ENCODE measurements at regions not wholly inside any gene's neighbourhood (a gene's known extent, or its start where the extent isn't known, plus 50 kb on each side); places are given as distances from the start of the nearest gene placed in this dataset.
A peak's percentile ranks its signal among the peaks of the same experiment; 100 is the strongest.
"Not testable (repeated sequence)": the region's sequence is repeated elsewhere in the genome, so short reads cannot be mapped to it uniquely, and the experiment has no call there.

DNA sequence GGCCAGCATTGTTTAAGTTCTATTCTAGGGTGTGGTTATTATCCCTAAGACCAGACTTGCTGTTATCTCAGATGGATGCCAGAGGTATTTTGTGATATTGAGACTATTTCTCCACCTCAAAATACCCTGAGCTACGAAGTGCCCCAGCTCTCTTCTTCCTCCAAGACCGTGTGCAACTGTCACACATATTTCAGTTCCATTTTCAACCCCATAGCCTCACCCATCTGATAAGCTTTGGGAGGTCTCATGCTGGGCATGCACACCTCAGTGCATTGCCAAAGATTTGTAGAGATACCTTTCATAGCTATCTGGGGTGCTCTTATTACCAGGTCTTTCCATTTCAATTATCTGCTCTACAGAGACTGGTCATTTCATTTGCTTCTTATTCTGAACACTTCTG is 815.8 kb upstream of the EYS start:
- no peak for DNase-seq (ENCODE audit: extremely low spot score)
- POLR2A ChIA-PET, result no interaction called here
- TF ChIP-seq, protein P1, sequence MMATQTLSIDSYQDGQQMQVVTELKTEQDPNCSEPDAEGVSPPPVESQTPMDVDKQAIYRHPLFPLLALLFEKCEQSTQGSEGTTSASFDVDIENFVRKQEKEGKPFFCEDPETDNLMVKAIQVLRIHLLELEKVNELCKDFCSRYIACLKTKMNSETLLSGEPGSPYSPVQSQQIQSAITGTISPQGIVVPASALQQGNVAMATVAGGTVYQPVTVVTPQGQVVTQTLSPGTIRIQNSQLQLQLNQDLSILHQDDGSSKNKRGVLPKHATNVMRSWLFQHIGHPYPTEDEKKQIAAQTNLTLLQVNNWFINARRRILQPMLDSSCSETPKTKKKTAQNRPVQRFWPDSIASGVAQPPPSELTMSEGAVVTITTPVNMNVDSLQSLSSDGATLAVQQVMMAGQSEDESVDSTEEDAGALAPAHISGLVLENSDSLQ (IDR thresholded peaks at IDR 0.05), result no peak
- TF ChIP-seq ZNF384 (IDR thresholded peaks at IDR 0.05) (no peak), FOXA1 (IDR thresholded peaks at IDR 0.05) (no peak), FOXK2 (IDR thresholded peaks at IDR 0.05) (no peak), SUZ12 (IDR thresholded peaks at IDR 0.05) (no peak), L3MBTL2 (conservative IDR thresholded peaks at IDR 0.05) (no peak)
- CTCF ChIA-PET, result no interaction called here

DNA sequence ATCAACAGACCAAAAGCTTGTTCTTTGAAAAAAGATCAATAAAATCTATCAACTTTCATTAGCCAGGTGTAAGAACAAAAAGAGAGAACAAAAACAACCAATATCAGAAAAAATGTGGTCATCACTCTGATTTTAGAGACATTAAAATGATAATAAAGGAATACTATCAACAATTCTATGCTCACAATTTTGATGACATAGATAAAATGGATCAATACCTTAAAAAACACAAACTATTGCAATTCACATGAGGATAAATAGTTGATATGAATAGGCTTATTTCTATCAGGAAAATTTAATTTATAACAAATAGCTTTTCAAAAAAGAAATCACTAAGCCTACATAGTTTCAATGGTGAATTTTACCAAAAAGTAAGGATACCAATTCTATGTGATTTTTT is 809.4 kb upstream of the EYS start:
- ChIA-PET CTCF (interaction anchor here (0.6 kb wide), 1 partner anchor 921 kb away, joined by 3 read pairs; no protein-coding TSS in a partner anchor), POLR2A (no interaction called here)
- TF ChIP-seq SP1 (IDR thresholded peaks at IDR 0.05), result no peak
- no peak for TF ChIP-seq SUZ12 (IDR thresholded peaks at IDR 0.05)
- TF ChIP-seq ZNF384 (IDR thresholded peaks at IDR 0.05), result no peak
- no peak for TF ChIP-seq LEF1 (IDR thresholded peaks at IDR 0.05; ENCODE audit: borderline replicate concordance)
- no peak for TF ChIP-seq FOXA1 (IDR thresholded peaks at IDR 0.05)
- TF ChIP-seq FOXM1 (IDR thresholded peaks at IDR 0.05; ENCODE audit: borderline replicate concordance), result no peak
- TF ChIP-seq L3MBTL2 (conservative IDR thresholded peaks at IDR 0.05), result no peak
- TF ChIP-seq ELF4 (IDR thresholded peaks at IDR 0.05), result no peak
- TF ChIP-seq BHLHE40 (IDR thresholded peaks at IDR 0.05; ENCODE audit: borderline replicate concordance), result no peak
- TF ChIP-seq, protein P1 (IDR thresholded peaks at IDR 0.05), result no peak
- TF ChIP-seq FOXK2 (IDR thresholded peaks at IDR 0.05), result no peak
- no peak for TF ChIP-seq ARNT (IDR thresholded peaks at IDR 0.05)
- no peak for TF ChIP-seq NFRKB (IDR thresholded peaks at IDR 0.05)
- no peak for DNase-seq (ENCODE audit: extremely low spot score)

DNA sequence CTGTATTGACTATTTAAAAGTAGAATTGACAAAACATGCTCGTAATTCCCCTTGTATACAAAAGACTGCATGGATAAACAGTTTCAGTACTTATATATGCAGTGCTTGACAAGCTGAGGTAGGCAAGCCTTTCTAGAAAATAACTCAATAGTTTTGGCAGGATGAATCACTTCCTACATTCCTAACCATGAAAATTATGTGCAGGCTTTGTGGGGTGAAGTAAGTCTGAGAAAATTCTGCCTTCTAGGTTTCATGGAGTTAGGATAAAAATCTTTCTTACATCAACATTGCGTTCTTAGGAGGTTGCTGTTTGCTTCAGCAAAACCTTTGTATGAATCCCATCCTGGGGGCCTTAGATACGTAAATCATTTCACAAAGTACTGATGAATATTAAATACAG is 801.4 kb upstream of the EYS start:
- TF ChIP-seq FOXK2 (IDR thresholded peaks at IDR 0.05) (no peak), BHLHE40 (IDR thresholded peaks at IDR 0.05; ENCODE audit: borderline replicate concordance) (no peak), CTBP1 (IDR thresholded peaks at IDR 0.05; ENCODE audit: borderline replicate concordance) (no peak), L3MBTL2 (conservative IDR thresholded peaks at IDR 0.05) (no peak), SP1 (IDR thresholded peaks at IDR 0.05) (no peak), TARDBP (IDR thresholded peaks at IDR 0.05) (no peak), HDGF (IDR thresholded peaks at IDR 0.05; ENCODE audit: borderline replicate concordance) (no peak), FOXM1 (IDR thresholded peaks at IDR 0.05; ENCODE audit: borderline replicate concordance) (no peak), ZNF384 (IDR thresholded peaks at IDR 0.05) (no peak), LEF1 (IDR thresholded peaks at IDR 0.05; ENCODE audit: borderline replicate concordance) (no peak), FOXA1 (IDR thresholded peaks at IDR 0.05) (no peak)
- TF ChIP-seq, protein P1 (IDR thresholded peaks at IDR 0.05), result no peak
- DNase-seq (ENCODE audit: extremely low spot score), result no peak
- CTCF ChIA-PET, result no interaction called here
- POLR2A ChIA-PET, result no interaction called here

DNA sequence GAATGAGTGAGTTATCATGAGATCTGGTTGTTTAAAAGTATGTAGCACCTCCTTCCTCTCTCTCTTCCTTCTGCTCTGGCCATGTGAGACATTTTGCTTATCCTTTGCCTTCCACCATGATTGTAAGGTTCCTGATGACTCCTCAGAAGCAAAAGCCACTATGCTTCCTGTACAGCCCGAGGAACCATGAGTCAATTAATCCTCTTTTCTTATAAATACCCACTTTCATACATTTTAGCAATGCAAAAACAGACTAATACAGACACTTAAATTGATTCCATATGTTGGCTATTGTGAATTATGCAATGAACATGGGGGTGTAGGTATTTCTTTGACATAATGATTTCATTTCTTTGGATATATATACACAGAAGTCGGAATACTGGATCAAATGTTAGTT is 792.8 kb upstream of the EYS start:
- ChIA-PET CTCF (no interaction called here), POLR2A (no interaction called here)
- DNase-seq (ENCODE audit: extremely low spot score), result no peak
- TF ChIP-seq ELF4 (IDR thresholded peaks at IDR 0.05), result no peak
- no peak for TF ChIP-seq FOXM1 (IDR thresholded peaks at IDR 0.05; ENCODE audit: borderline replicate concordance)
- TF ChIP-seq ARNT (IDR thresholded peaks at IDR 0.05), result no peak
- TF ChIP-seq CTBP1 (IDR thresholded peaks at IDR 0.05; ENCODE audit: borderline replicate concordance), result no peak
- TF ChIP-seq FOXK2 (IDR thresholded peaks at IDR 0.05), result no peak
- no peak for TF ChIP-seq TARDBP (IDR thresholded peaks at IDR 0.05)
- no peak for TF ChIP-seq SP1 (IDR thresholded peaks at IDR 0.05)
- TF ChIP-seq FOXA1 (IDR thresholded peaks at IDR 0.05), result no peak
- TF ChIP-seq L3MBTL2 (conservative IDR thresholded peaks at IDR 0.05), result no peak
- TF ChIP-seq ZNF384 (IDR thresholded peaks at IDR 0.05), result no peak
- TF ChIP-seq BHLHE40 (IDR thresholded peaks at IDR 0.05; ENCODE audit: borderline replicate concordance), result no peak
- TF ChIP-seq, protein P1 (IDR thresholded peaks at IDR 0.05), result no peak
- TF ChIP-seq HDGF (IDR thresholded peaks at IDR 0.05; ENCODE audit: borderline replicate concordance), result no peak
- no peak for TF ChIP-seq LEF1 (IDR thresholded peaks at IDR 0.05; ENCODE audit: borderline replicate concordance)
- TF ChIP-seq SUZ12 (IDR thresholded peaks at IDR 0.05), result no peak

DNA sequence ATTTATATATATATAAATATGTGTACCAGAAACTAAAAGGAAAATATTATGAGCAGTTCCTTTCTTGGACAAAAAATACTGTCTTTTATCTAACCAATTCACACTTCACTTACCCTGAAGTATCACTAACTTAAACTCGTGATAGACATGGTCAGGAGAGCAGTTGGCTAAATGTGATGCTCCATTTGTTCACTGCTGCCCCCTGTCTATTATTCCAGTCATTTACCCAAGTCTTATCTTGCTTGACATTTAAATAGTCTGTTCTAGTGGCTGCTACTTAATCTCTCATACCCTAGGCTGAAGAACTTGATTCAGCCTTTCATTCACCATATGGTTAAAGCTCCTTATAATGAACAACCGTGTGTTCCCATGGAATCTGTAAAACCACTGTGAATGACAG is 789.6 kb upstream of the EYS start:
- TF ChIP-seq NFRKB (IDR thresholded peaks at IDR 0.05) (no peak), L3MBTL2 (conservative IDR thresholded peaks at IDR 0.05) (no peak)
- TF ChIP-seq, protein P1 (IDR thresholded peaks at IDR 0.05), result peak; percentile 38; the same call in 1 of the 2 replicates
- POLR2A ChIA-PET, result no interaction called here
- peak; percentile 32 for DNase-seq (ENCODE audit: extremely low spot score)
- CTCF ChIA-PET, result no interaction called here

DNA sequence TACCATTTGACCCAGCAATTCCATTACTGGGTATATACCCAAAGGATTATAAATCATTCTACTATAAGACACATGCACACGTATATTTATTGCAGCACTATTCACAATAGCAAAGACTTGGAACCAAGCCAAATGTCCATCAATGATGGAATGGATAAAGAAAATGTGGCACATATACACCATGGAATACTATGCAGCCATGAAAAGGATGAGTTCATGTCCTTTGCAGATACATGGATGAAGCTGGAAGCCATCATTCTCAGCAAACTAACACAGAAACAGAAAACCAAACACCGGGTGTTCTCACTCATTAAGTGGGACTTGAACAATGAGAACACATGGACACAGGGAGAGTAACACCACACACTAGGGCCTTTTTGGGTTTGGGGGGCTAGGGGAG is 787.6 kb upstream of the EYS start:
- CTCF ChIA-PET; DNase-seq (ENCODE audit: extremely low spot score); POLR2A ChIA-PET: not testable (repeated sequence)
